Erythroblast (primary cell): ENCODE measurements at regions not wholly inside any gene's neighbourhood (a gene's known extent, or its start where the extent isn't known, plus 50 kb on each side); places are given as distances from the start of the nearest gene placed in this dataset.

ENCODE experiments used
- GATA1 ChIP-seq: IDR thresholded peaks from 2 replicates; pipeline ENCODE4 v1.6.1; 2011; ENCODE audit warnings: low read depth, mild to moderate bottlenecking, control low read depth, low read length, moderate library complexity
- POLR2A ChIP-seq: IDR thresholded peaks from 2 replicates; pipeline ENCODE4 v1.6.1; 2011; ENCODE audit warnings: mild to moderate bottlenecking, low read length

GRCh38 chr9:88786291-88787079, 204.8 kb upstream of the S1PR3 start:
- TF ChIP-seq POLR2A, result no peak
- no peak for TF ChIP-seq GATA1
